ENCODE measurements at regions not wholly inside any gene's neighbourhood (a gene's known extent, or its start where the extent isn't known, plus 50 kb on each side); places are given as distances from the start of the nearest gene placed in this dataset.

- no TSS peak for BruUV-seq (replicated peaks)
- DNase-seq (ENCODE audit: unreplicated experiment): peak; percentile 12
Measured at GRCh38 chr6:8175046-8175777, 72.9 kb upstream of the EEF1E1 start.

GRCh38 chr6:8174571-8174970 lies 72.2 kb upstream of the EEF1E1 start:
- intact Hi-C loops (cut with micrococcal nuclease): no loop called here
- Mint-ChIP-seq H3K27ac (ENCODE audit: low read depth, unreplicated experiment) (peak overlapping the region; percentile 50), H3K36me3 (ENCODE audit: insufficient read depth, unreplicated experiment) (no peaks in the 10 kb centered on the region), H3K4me3 (ENCODE audit: unreplicated experiment) (no peak overlapping the region), H3K27me3 (ENCODE audit: insufficient read depth, unreplicated experiment) (no peaks in the 10 kb centered on the region), H3K4me1 (ENCODE audit: insufficient read depth, unreplicated experiment) (peaks cover 21% of the 10 kb centered on the region), H3K9me3 (ENCODE audit: unreplicated experiment) (no peaks in the 10 kb centered on the region)
- POLR2A ChIA-PET: interaction anchor here (1.2 kb wide), 1 partner anchor 34 kb away, joined by 4 read pairs; no protein-coding TSS in a partner anchor
- DNase-seq (ENCODE audit: unreplicated experiment): no peak
- no TSS peak for BruUV-seq (replicated peaks)
- CTCF ChIA-PET: interaction anchor here (1.6 to 2.7 kb wide), 2 partner anchors 43 to 44 kb away, joined by 5 to 15 read pairs; no protein-coding TSS in a partner anchor
- TF ChIP-seq CTCF (IDR thresholded peaks at IDR 0.05; ENCODE audit: unreplicated experiment): no peak

More at GRCh38 chr6:8175046-8175777, 72.9 kb upstream of the EEF1E1 start:
- Mint-ChIP-seq H3K27me3 (ENCODE audit: insufficient read depth, unreplicated experiment) (no peaks in the 10 kb centered on the region), H3K4me1 (ENCODE audit: insufficient read depth, unreplicated experiment) (peaks cover 26% of the 10 kb centered on the region), H3K9me3 (ENCODE audit: unreplicated experiment) (no peaks in the 10 kb centered on the region), H3K27ac (ENCODE audit: low read depth, unreplicated experiment) (peak overlapping the region; percentile 50), H3K36me3 (ENCODE audit: insufficient read depth, unreplicated experiment) (no peaks in the 10 kb centered on the region), H3K4me3 (ENCODE audit: unreplicated experiment) (no peak overlapping the region)
- CTCF ChIA-PET: interaction anchor here (2.7 kb wide), 1 partner anchor 44 kb away, joined by 15 read pairs; no protein-coding TSS in a partner anchor
- intact Hi-C loops (cut with micrococcal nuclease): no loop called here
- TF ChIP-seq CTCF (IDR thresholded peaks at IDR 0.05; ENCODE audit: unreplicated experiment): no peak
- POLR2A ChIA-PET: interaction anchor here (1.2 kb wide), 1 partner anchor 34 kb away, joined by 4 read pairs; no protein-coding TSS in a partner anchor

- Mint-ChIP-seq H3K27me3 (ENCODE audit: insufficient read depth, unreplicated experiment) (no peaks in the 10 kb centered on the region), H3K4me3 (ENCODE audit: unreplicated experiment) (no peak overlapping the region), H3K9me3 (ENCODE audit: unreplicated experiment) (no peaks in the 10 kb centered on the region), H3K36me3 (ENCODE audit: insufficient read depth, unreplicated experiment) (no peaks in the 10 kb centered on the region), H3K27ac (ENCODE audit: low read depth, unreplicated experiment) (no peak overlapping the region), H3K4me1 (ENCODE audit: insufficient read depth, unreplicated experiment) (peaks cover 16% of the 10 kb centered on the region)
- ChIA-PET POLR2A (no interaction called here), CTCF (interaction anchor here (2.7 kb wide), 1 partner anchor 46 kb away, joined by 15 read pairs; no protein-coding TSS in a partner anchor)
- intact Hi-C loops (cut with micrococcal nuclease): loop anchor here (1.0 kb wide), 1 partner anchor 47 kb away; no protein-coding TSS in a partner anchor
- no peak for TF ChIP-seq CTCF (IDR thresholded peaks at IDR 0.05; ENCODE audit: unreplicated experiment)
- BruUV-seq (replicated peaks): no TSS peak
- DNase-seq (ENCODE audit: unreplicated experiment): no peak
Measured at GRCh38 chr6:8172530-8172929, 70.2 kb upstream of the EEF1E1 start.

GRCh38 chr6:8170754-8171153 lies 68.4 kb upstream of the EEF1E1 start:
- POLR2A ChIA-PET: no interaction called here
- H3K4me3 Mint-ChIP-seq (ENCODE audit: unreplicated experiment): no peak overlapping the region
- H3K27ac Mint-ChIP-seq (ENCODE audit: low read depth, unreplicated experiment): no peak overlapping the region
- H3K27me3 Mint-ChIP-seq (ENCODE audit: insufficient read depth, unreplicated experiment): no peaks in the 10 kb centered on the region
- H3K4me1 Mint-ChIP-seq (ENCODE audit: insufficient read depth, unreplicated experiment): peaks cover 13% of the 10 kb centered on the region
- no peaks in the 10 kb centered on the region for H3K36me3 Mint-ChIP-seq (ENCODE audit: insufficient read depth, unreplicated experiment)
- CTCF ChIA-PET: interaction anchor here (1.1 to 1.4 kb wide), 2 partner anchors 40 to 48 kb away, joined by 6 read pairs; no protein-coding TSS in a partner anchor
- intact Hi-C loops (cut with micrococcal nuclease): no loop called here
- H3K9me3 Mint-ChIP-seq (ENCODE audit: unreplicated experiment): no peaks in the 10 kb centered on the region
- BruUV-seq (replicated peaks): no TSS peak
- no peak for TF ChIP-seq CTCF (IDR thresholded peaks at IDR 0.05; ENCODE audit: unreplicated experiment)
- no peak for DNase-seq (ENCODE audit: unreplicated experiment)

Measured in MCF 10A (cell line).